HepG2 (cell line): ENCODE measurements at regions not wholly inside any gene's neighbourhood (a gene's known extent, or its start where the extent isn't known, plus 50 kb on each side); places are given as distances from the start of the nearest gene placed in this dataset.

Experiments
- ARID3A ChIP-seq: IDR thresholded peaks from 2 replicates; pipeline ENCODE4 v1.6.1; 2012; ENCODE audit warnings: low read depth, low read length, improper control_type of control experiment
- CSRNP1 ChIP-seq: sonication (generic); formaldehyde crosslinking; IDR thresholded peaks from 2 replicates; pipeline ENCODE4 v1.8.1; 2023; ENCODE audit warnings: mild to moderate bottlenecking, missing genetic modification reagents
- DPF2 ChIP-seq: sonication (generic); formaldehyde crosslinking; IDR thresholded peaks from 2 replicates; pipeline ENCODE4 v1.4.0; 2020; ENCODE audit warnings: mild to moderate bottlenecking, low read depth, missing genetic modification reagents, borderline replicate concordance
- GMEB2 ChIP-seq: IDR thresholded peaks from 2 replicates; pipeline ENCODE4 v1.6.1; 2016; ENCODE audit warnings: missing biosample characterization, missing genetic modification reagents, low read depth
- HES4 ChIP-seq: sonication (generic); formaldehyde crosslinking; IDR thresholded peaks from 2 replicates; pipeline ENCODE4 v1.9.0; 2021; ENCODE audit warnings: mild to moderate bottlenecking, missing genetic modification reagents, borderline replicate concordance
- KLF6 ChIP-seq: IDR thresholded peaks from 2 replicates; pipeline ENCODE4 v1.8.0; 2016; ENCODE audit warnings: missing biosample characterization, missing genetic modification reagents
- LBX2 ChIP-seq: sonication (generic); formaldehyde crosslinking; IDR thresholded peaks from 2 replicates; pipeline ENCODE4 v1.5.0; 2020; ENCODE audit warnings: missing genetic modification reagents, mild to moderate bottlenecking, borderline replicate concordance
- MED8 ChIP-seq: sonication (generic); formaldehyde crosslinking; IDR thresholded peaks from 2 replicates; pipeline ENCODE4 v1.8.1; 2023; ENCODE audit warnings: mild to moderate bottlenecking, missing genetic modification reagents; ENCODE audit not compliant: insufficient replicate concordance
- NKX3-1 ChIP-seq: sonication (generic); formaldehyde crosslinking; IDR thresholded peaks from 2 replicates; pipeline ENCODE4 v1.5.0; 2020; ENCODE audit warnings: missing genetic modification reagents
- POLR2AphosphoS5 ChIP-seq: IDR thresholded peaks from 2 replicates; pipeline ENCODE4 v1.6.1; 2012; ENCODE audit warnings: low read depth, low read length
- PRPF4 ChIP-seq: fragments of 200-400 bp; formaldehyde crosslinking; IDR thresholded peaks from 2 replicates; pipeline ENCODE4 v1.6.1; 2016; ENCODE audit warnings: low read length, low read depth; ENCODE audit not compliant: poor library complexity, severe bottlenecking
- TCF7 ChIP-seq: sonication (generic); IDR thresholded peaks from 2 replicates; pipeline ENCODE4 v1.6.1; 2016; ENCODE audit warnings: antibody characterized with exemption, low read depth
- TIGD3 ChIP-seq: sonication (generic); formaldehyde crosslinking; IDR thresholded peaks from 2 replicates; pipeline ENCODE4 v1.5.1; 2020; ENCODE audit warnings: mild to moderate bottlenecking, missing genetic modification reagents, borderline replicate concordance
- ZBTB25 ChIP-seq: IDR thresholded peaks from 2 replicates; pipeline ENCODE4 v1.6.1; 2018; ENCODE audit warnings: missing genetic modification reagents
- ZBTB43 ChIP-seq: sonication (generic); formaldehyde crosslinking; conservative IDR thresholded peaks from 2 replicates; pipeline ENCODE4 v1.4.0; 2020; ENCODE audit warnings: missing genetic modification reagents
- ZMYM4 ChIP-seq: sonication (generic); formaldehyde crosslinking; IDR thresholded peaks from 2 replicates; pipeline ENCODE4 v1.8.1; 2023; ENCODE audit warnings: mild to moderate bottlenecking, missing genetic modification reagents
- ZNF446 ChIP-seq: sonication (generic); formaldehyde crosslinking; IDR thresholded peaks from 2 replicates; pipeline ENCODE4 v1.5.0; 2020; ENCODE audit warnings: mild to moderate bottlenecking, missing genetic modification reagents
- ZNF792 ChIP-seq: IDR thresholded peaks from 2 replicates; pipeline ENCODE4 v1.6.1; 2016
- ZNF816 ChIP-seq: sonication (generic); formaldehyde crosslinking; IDR thresholded peaks from 2 replicates; pipeline ENCODE4 v1.8.0; 2022; ENCODE audit warnings: missing genetic modification reagents, mild to moderate bottlenecking, borderline replicate concordance
- ZNF839 ChIP-seq: sonication (generic); formaldehyde crosslinking; IDR thresholded peaks from 2 replicates; pipeline ENCODE4 v1.4.0; 2020; ENCODE audit warnings: missing genetic modification reagents, mild to moderate bottlenecking, borderline replicate concordance

- TF ChIP-seq TIGD3 (no peak), ZMYM4 (CRISPR knock-in tag) (peak; percentile 61), NKX3-1 (CRISPR knock-in tag) (peak; percentile 85; the same call in 1 of the 2 replicates), ZNF446 (CRISPR knock-in tag) (no peak), ARID3A (peak; percentile 99), DPF2 (peak; percentile 99), ZBTB43 (CRISPR knock-in tag) (peak; percentile 93), HES4 (CRISPR knock-in tag) (no peak), MED8 (peak; percentile 94), PRPF4 (no peak), GMEB2 (CRISPR knock-in tag) (peak; percentile 59; the same call in 1 of the 2 replicates), LBX2 (no peak), ZNF816 (CRISPR knock-in tag) (peak; percentile 68), ZBTB25 (CRISPR knock-in tag) (peak; percentile 97), ZNF839 (CRISPR knock-in tag) (no peak), TCF7 (peak; percentile 84; the same call in 1 of the 2 replicates), CSRNP1 (CRISPR knock-in tag) (peak; percentile 46; the same call in 1 of the 2 replicates), POLR2AphosphoS5 (peak; percentile 88), ZNF792 (CRISPR knock-in tag) (peak; percentile 79), KLF6 (peak; percentile 94)
Measured at GRCh38 chr6:63458480-63459115, 113.7 kb upstream of the LOC128125822 start (continued).
